ENCODE measurements at regions not wholly inside any gene's neighbourhood (a gene's known extent, or its start where the extent isn't known, plus 50 kb on each side); places are given as distances from the start of the nearest gene placed in this dataset.

DNA sequence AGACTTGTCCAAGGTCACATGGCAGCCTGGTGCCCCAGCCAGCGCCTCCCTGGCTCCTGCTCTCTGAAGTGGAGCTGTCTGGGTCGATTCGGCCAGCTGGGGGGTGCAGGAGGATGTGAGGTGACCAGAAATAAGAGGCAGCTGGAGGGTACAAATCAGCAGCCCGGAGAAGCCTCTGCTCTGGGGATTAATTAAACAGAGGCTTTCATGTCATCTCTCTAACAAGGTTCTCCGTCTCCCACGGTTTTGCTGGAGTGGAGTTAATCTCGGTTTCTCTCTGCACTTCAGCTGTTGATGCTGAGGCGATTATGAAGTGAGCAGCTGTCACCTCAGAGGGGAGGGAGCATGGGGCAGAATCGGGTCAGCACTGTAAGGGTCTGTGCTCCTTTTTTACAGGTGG is 236.8 kb downstream of the TLE3 start:
- TF ChIP-seq POU2F2 (IDR thresholded peaks at IDR 0.05; ENCODE audit: low read depth, low read length) (no peak), SPI1 (IDR thresholded peaks at IDR 0.05; ENCODE audit: low read depth, low read length) (no peak), PAX5 (IDR thresholded peaks at IDR 0.05; ENCODE audit: insufficient read depth, low read length, severe bottlenecking) (no peak)
- DNase-seq (ENCODE audit: insufficient read length, low spot score), result no peak
- no peak for FAIRE-seq

DNA sequence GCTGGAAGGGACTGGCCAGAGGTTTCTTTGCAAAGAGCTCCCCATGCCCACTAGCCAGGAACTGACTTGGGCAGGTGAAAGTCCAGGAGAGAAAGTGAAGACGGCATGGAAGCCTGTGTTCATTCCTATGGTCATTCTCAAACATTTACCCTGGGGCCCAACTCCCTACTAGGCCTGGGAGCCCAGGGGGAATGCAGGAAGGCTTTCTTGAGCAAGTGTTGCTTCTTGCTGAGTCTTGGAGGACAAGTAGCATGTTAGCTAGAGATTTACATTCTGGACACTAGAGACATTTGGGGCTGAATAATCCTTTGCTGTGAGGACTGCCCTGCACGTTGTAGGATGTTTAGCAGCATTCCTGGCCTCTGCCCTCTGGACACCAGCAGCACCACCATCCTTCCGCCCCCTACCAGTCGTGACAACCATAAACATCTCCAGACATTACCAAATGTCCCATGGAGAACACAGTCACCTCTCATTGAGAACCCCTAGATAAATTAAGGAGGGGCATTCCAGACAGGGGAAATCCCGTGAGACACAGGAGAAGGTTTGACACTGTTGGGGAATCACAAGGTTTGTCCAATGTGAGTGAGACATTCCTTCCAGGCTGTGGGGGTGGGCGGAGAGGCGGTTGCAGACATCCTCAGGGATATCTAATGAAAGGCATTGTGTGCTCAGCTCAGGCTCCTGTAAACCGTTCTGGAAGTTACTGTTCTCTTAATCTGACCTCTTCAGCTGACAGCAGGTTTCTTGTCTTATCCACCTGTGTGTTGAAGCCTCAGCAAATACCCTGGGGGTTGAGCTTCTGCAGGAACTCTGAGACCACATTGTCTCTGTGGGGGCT is 236.2 kb downstream of the TLE3 start:
- FAIRE-seq, result no peak
- TF ChIP-seq POLR2AphosphoS5 (IDR thresholded peaks at IDR 0.05; ENCODE audit: low read depth, low read length), result no peak
- TF ChIP-seq POU2F2 (IDR thresholded peaks at IDR 0.05; ENCODE audit: low read depth, low read length), result no peak
- no peak for TF ChIP-seq SPI1 (IDR thresholded peaks at IDR 0.05; ENCODE audit: low read depth, low read length)
- no peak for TF ChIP-seq POLR2A (IDR thresholded peaks at IDR 0.05; ENCODE audit: low read depth, low read length)
- no peak for TF ChIP-seq PAX5 (IDR thresholded peaks at IDR 0.05; ENCODE audit: insufficient read depth, low read length, severe bottlenecking)
- TF ChIP-seq TAF1 (IDR thresholded peaks at IDR 0.05; ENCODE audit: low read depth, low read length), result no peak
- no peak for DNase-seq (ENCODE audit: insufficient read length, low spot score)

DNA sequence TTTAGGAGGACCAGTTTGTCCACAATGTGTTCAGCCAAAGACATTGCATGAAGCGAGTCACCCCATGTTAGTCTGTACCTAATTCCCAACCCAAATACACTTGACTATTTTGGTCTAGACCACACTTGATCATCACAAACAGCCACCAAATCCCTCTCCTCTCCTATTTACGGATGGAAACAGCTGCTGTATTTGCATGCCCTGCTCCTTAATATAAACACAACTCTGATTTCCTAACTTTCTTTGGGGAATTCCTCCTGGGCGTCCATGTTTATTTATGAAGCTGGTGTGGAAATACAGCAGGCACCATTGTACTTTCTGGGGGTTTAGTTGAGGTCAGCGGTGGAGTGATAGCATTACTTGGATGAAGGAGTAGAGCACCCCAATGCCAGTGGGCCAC is 235.2 kb downstream of the TLE3 start:
- DNase-seq (ENCODE audit: insufficient read length, low spot score) (no peak), FAIRE-seq (no peak)
- TF ChIP-seq POLR2AphosphoS5 (IDR thresholded peaks at IDR 0.05; ENCODE audit: low read depth, low read length), result no peak
- no peak for TF ChIP-seq POU2F2 (IDR thresholded peaks at IDR 0.05; ENCODE audit: low read depth, low read length)
- TF ChIP-seq SPI1 (IDR thresholded peaks at IDR 0.05; ENCODE audit: low read depth, low read length), result no peak
- TF ChIP-seq TAF1 (IDR thresholded peaks at IDR 0.05; ENCODE audit: low read depth, low read length), result no peak
- TF ChIP-seq PAX5 (IDR thresholded peaks at IDR 0.05; ENCODE audit: insufficient read depth, low read length, severe bottlenecking), result no peak
- TF ChIP-seq POLR2A (IDR thresholded peaks at IDR 0.05; ENCODE audit: low read depth, low read length), result no peak

DNA sequence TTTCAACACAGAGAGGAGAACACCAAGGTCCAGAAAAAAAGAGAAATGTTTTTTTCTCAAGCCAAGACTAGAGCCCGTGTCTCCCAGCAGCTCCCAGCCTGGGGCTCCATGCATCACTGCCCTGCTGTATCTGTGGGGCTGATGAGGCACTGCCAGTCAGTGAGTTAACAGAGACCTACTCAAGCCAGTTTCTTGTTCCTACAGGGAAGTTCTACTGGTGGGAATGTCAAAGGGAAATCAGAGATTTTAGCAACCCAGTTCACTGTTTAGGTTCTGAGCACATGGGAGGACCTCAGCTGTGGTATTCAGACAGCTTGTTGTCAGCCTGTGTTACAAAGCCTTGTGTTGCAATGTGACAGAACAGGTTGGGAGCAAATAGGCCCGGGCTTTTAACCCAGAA is 234.3 kb downstream of the TLE3 start:
- TF ChIP-seq POLR2AphosphoS5 (IDR thresholded peaks at IDR 0.05; ENCODE audit: low read depth, low read length), result no peak
- no peak for TF ChIP-seq POLR2A (IDR thresholded peaks at IDR 0.05; ENCODE audit: low read depth, low read length)
- no peak for TF ChIP-seq SPI1 (IDR thresholded peaks at IDR 0.05; ENCODE audit: low read depth, low read length)
- no peak for TF ChIP-seq TAF1 (IDR thresholded peaks at IDR 0.05; ENCODE audit: low read depth, low read length)
- TF ChIP-seq POU2F2 (IDR thresholded peaks at IDR 0.05; ENCODE audit: low read depth, low read length), result no peak
- TF ChIP-seq PAX5 (IDR thresholded peaks at IDR 0.05; ENCODE audit: insufficient read depth, low read length, severe bottlenecking), result no peak
- FAIRE-seq (no peak), DNase-seq (ENCODE audit: insufficient read length, low spot score) (no peak)

DNA sequence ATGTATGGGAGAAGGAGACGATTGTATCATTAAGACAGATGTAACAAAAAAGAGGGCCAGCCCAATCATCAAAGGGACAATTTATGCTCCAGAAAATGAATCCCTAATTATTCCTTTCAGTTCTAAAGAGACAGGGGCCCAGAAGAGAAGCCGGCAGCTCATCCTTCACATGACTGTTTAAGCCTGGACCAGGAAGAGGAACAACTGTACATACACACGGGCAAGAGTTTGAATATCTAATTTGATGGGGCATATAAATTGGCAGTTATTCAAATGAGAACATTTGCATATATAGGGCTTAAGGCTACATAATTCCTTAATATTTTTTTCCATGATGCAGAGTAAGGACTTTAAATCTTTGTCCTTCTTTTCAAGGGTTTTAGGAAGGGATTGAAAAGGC is 232.3 kb downstream of the TLE3 start:
- DNase-seq (ENCODE audit: insufficient read length, low spot score) (no peak), FAIRE-seq (no peak)
- TF ChIP-seq TAF1 (IDR thresholded peaks at IDR 0.05; ENCODE audit: low read depth, low read length) (no peak), POU2F2 (IDR thresholded peaks at IDR 0.05; ENCODE audit: low read depth, low read length) (no peak), POLR2AphosphoS5 (IDR thresholded peaks at IDR 0.05; ENCODE audit: low read depth, low read length) (no peak), POLR2A (IDR thresholded peaks at IDR 0.05; ENCODE audit: low read depth, low read length) (no peak), SPI1 (IDR thresholded peaks at IDR 0.05; ENCODE audit: low read depth, low read length) (no peak), PAX5 (IDR thresholded peaks at IDR 0.05; ENCODE audit: insufficient read depth, low read length, severe bottlenecking) (no peak)

DNA sequence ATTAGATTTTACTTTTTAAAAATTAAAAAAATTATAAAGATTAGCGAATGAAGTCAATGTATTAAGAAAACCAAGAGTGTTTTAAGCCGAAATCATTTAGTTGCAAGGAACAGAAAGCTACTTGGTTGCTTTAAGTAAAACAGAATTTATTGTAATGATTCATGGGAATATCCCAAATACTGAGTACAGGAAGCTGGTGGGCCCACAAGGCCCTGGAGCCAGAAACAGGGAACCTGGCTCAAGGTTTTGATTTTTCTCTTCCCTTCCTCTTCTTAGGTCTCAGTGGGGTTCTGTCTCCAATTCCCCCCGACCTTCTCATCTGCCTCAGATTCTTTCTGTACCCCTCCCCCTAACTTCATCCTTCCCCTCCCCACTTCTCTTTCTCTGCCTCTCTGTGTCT is 229.0 kb downstream of the TLE3 start:
- TF ChIP-seq PAX5 (IDR thresholded peaks at IDR 0.05; ENCODE audit: insufficient read depth, low read length, severe bottlenecking), result no peak
- no peak for TF ChIP-seq POLR2AphosphoS5 (IDR thresholded peaks at IDR 0.05; ENCODE audit: low read depth, low read length)
- TF ChIP-seq POLR2A (IDR thresholded peaks at IDR 0.05; ENCODE audit: low read depth, low read length), result no peak
- TF ChIP-seq TAF1 (IDR thresholded peaks at IDR 0.05; ENCODE audit: low read depth, low read length), result no peak
- no peak for TF ChIP-seq POU2F2 (IDR thresholded peaks at IDR 0.05; ENCODE audit: low read depth, low read length)
- no peak for TF ChIP-seq SPI1 (IDR thresholded peaks at IDR 0.05; ENCODE audit: low read depth, low read length)
- FAIRE-seq (no peak), DNase-seq (ENCODE audit: insufficient read length, low spot score) (no peak)

DNA sequence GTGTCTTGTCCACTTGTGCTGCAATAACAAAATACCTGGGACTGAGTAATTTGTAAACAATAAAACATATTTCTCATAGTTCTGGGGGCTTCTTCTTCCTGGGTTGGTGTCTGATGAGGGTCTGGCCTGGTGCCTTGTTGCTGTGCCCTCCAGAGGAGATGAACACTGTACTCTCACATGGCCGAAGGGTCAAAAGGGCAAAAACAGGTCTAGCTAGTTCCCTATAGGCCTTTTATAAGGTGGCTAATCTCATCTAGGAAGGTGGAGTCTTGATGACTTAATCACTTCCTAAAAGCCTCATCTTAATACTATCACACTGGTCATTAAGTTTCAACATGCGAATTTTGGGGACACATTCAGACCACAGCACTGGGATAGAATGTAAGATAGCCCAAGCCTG is 228.4 kb downstream of the TLE3 start:
- no peak for FAIRE-seq
- DNase-seq (ENCODE audit: insufficient read length, low spot score), result no peak
- TF ChIP-seq SPI1 (IDR thresholded peaks at IDR 0.05; ENCODE audit: low read depth, low read length), result no peak
- TF ChIP-seq POLR2AphosphoS5 (IDR thresholded peaks at IDR 0.05; ENCODE audit: low read depth, low read length), result no peak
- TF ChIP-seq POU2F2 (IDR thresholded peaks at IDR 0.05; ENCODE audit: low read depth, low read length), result no peak
- TF ChIP-seq POLR2A (IDR thresholded peaks at IDR 0.05; ENCODE audit: low read depth, low read length), result no peak
- no peak for TF ChIP-seq PAX5 (IDR thresholded peaks at IDR 0.05; ENCODE audit: insufficient read depth, low read length, severe bottlenecking)
- no peak for TF ChIP-seq TAF1 (IDR thresholded peaks at IDR 0.05; ENCODE audit: low read depth, low read length)

DNA sequence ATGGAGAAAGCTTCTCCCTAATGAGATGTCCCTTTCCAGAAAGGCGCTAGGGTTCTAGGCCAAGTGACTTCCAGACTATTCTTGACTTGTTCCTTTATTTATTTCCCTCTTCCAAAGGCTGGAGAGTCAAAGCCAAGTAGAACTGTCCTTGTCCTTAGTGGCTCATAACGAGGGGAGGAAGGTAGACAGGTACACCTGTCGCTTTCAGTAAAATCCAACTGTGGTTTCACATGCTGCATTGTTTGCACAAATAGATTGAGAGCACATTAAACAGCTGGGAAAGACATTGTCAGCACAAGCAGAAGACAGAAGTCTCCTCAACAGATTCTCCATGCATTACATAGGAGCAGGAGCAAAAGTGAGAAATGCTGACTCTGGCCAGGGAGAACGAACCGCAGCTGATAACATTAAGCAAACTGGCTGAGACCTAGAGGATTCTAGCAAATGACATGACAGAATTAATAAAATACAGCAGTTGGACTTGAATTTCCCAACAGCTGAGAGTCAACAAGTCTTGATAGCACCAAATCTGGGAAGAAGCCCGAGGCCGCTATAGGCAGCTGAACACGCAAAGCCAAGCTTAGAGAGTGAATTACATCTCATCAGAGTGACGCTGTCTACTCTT is 227.7 kb downstream of the TLE3 start:
- TF ChIP-seq POLR2AphosphoS5 (IDR thresholded peaks at IDR 0.05; ENCODE audit: low read depth, low read length), result no peak
- TF ChIP-seq TAF1 (IDR thresholded peaks at IDR 0.05; ENCODE audit: low read depth, low read length), result no peak
- TF ChIP-seq SPI1 (IDR thresholded peaks at IDR 0.05; ENCODE audit: low read depth, low read length), result no peak
- TF ChIP-seq PAX5 (IDR thresholded peaks at IDR 0.05; ENCODE audit: insufficient read depth, low read length, severe bottlenecking), result no peak
- no peak for TF ChIP-seq POU2F2 (IDR thresholded peaks at IDR 0.05; ENCODE audit: low read depth, low read length)
- TF ChIP-seq POLR2A (IDR thresholded peaks at IDR 0.05; ENCODE audit: low read depth, low read length), result no peak
- FAIRE-seq, result no peak

DNA sequence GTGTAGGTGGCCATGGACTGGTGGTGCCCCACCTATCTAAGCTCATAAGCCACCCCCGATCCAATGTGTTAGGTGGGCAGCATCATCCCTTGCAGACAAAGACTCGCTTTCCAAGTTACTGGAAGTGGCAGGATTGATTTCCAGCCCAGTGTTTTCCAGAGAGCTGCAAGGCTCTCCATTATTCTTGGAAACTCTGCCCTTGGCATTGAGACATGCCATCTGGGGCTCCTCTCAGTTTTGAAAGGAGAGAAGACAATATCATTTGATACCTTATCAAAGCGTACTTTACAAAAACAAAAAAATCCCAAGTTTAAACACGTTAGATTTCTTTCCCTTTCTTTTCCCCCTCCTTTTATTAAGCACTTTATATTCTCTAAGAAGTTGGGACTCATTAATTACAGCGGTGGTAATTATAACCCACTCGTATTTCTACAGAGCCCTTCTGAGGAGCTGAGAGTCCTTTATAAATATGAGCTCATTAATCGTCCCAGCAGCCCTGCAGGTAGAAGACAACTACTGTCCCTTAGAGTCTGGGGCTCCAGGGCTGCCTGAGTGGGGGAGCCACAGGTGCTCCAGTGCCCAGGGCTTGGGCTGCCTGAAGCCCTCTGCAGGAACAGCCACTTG is 226.1 kb downstream of the TLE3 start:
- DNase-seq (ENCODE audit: insufficient read length, low spot score), result no peak
- FAIRE-seq, result no peak
- TF ChIP-seq POU2F2 (IDR thresholded peaks at IDR 0.05; ENCODE audit: low read depth, low read length), result no peak
- no peak for TF ChIP-seq POLR2AphosphoS5 (IDR thresholded peaks at IDR 0.05; ENCODE audit: low read depth, low read length)
- TF ChIP-seq TAF1 (IDR thresholded peaks at IDR 0.05; ENCODE audit: low read depth, low read length), result no peak
- TF ChIP-seq SPI1 (IDR thresholded peaks at IDR 0.05; ENCODE audit: low read depth, low read length), result no peak
- no peak for TF ChIP-seq POLR2A (IDR thresholded peaks at IDR 0.05; ENCODE audit: low read depth, low read length)
- TF ChIP-seq PAX5 (IDR thresholded peaks at IDR 0.05; ENCODE audit: insufficient read depth, low read length, severe bottlenecking), result no peak

More for the DNA sequence above, 227.7 kb downstream of the TLE3 start:
- DNase-seq (ENCODE audit: insufficient read length, low spot score), result no peak
